WTC11 (cell line): ENCODE measurements at regions not wholly inside any gene's neighbourhood (a gene's known extent, or its start where the extent isn't known, plus 50 kb on each side); places are given as distances from the start of the nearest gene placed in this dataset.

Source experiments
- ATAC-seq: fragments of 200-7000 bp; cut with Tn5 transposase; 2 replicates; pipeline ENCODE4 v1.10.0; 2021; ENCODE audit warnings: mild to moderate bottlenecking, moderate library complexity
- CTCF ChIA-PET: fragments of 300-600 bp; sonication (Branson Sonifier 250); formaldehyde crosslinking; loops from one replicate; lab custom pipeline; 2021; ENCODE audit warnings: antibody characterized with exemption; lab: Charles Lee
- POLR2A ChIA-PET: fragments of 350-600 bp; sonication (Branson Sonifier 250); formaldehyde crosslinking; loops from one replicate; lab custom pipeline; 2021; ENCODE audit warnings: antibody characterized with exemption; lab: Charles Lee
- DNase-seq: peaks from one replicate; pipeline ENCODE4 v3.0.0; 2021; ENCODE audit warnings: low spot score
- H3K27ac Mint-ChIP-seq: 2 replicates; pipeline ENCODE4 v1.8.0; 2021; ENCODE audit warnings: mixed read lengths
- H3K27me3 Mint-ChIP-seq: 2 replicates; pipeline ENCODE4 v1.8.0; 2021; ENCODE audit warnings: low read depth, mild to moderate bottlenecking, moderate library complexity, mixed read lengths
- H3K36me3 Mint-ChIP-seq: 2 replicates; pipeline ENCODE4 v1.8.0; 2021; ENCODE audit warnings: mixed read lengths
- H3K4me1 Mint-ChIP-seq: 2 replicates; pipeline ENCODE4 v1.8.0; 2022; ENCODE audit warnings: mixed read lengths
- H3K4me3 Mint-ChIP-seq: 2 replicates; pipeline ENCODE4 v1.8.0; 2021; ENCODE audit warnings: mild to moderate bottlenecking, moderate library complexity, mixed read lengths
- H3K9me3 Mint-ChIP-seq: 2 replicates; pipeline ENCODE4 v1.8.0; 2021; ENCODE audit warnings: mixed read lengths
- ATF1 ChIP-seq: sonication (generic); formaldehyde crosslinking; IDR thresholded peaks from 2 replicates; pipeline ENCODE4 v1.8.1; 2023; ENCODE audit warnings: mild to moderate bottlenecking, moderate library complexity, missing genetic modification reagents
- ESRRA ChIP-seq: sonication (generic); formaldehyde crosslinking; IDR thresholded peaks from 2 replicates; pipeline ENCODE4 v1.8.1; 2022; ENCODE audit warnings: mild to moderate bottlenecking, missing genetic modification reagents, borderline replicate concordance
- GRHL2 ChIP-seq: fragments of 250-450 bp; sonication (Bioruptor Pico); IDR thresholded peaks from 2 replicates; pipeline ENCODE4 v1.8.0; 2022; ENCODE audit warnings: mild to moderate bottlenecking, moderate library complexity; ENCODE audit not compliant: insufficient replicate concordance, severe bottlenecking
- GTF2I ChIP-seq: fragments of 250-450 bp; sonication (Bioruptor Pico); conservative IDR thresholded peaks from 2 replicates; pipeline ENCODE4 v1.4.0; 2021; ENCODE audit warnings: mild to moderate bottlenecking
- JAZF1 ChIP-seq: fragments of 250-450 bp; sonication (Bioruptor Pico); IDR thresholded peaks from 2 replicates; pipeline ENCODE4 v1.9.0; 2021; ENCODE audit warnings: moderate library complexity, mild to moderate bottlenecking, inconsistent platforms
- JUN ChIP-seq: sonication (generic); formaldehyde crosslinking; IDR thresholded peaks from 2 replicates; pipeline ENCODE4 v1.8.0; 2023; ENCODE audit warnings: mild to moderate bottlenecking, missing genetic modification reagents
- NFE2L1 ChIP-seq: sonication (generic); formaldehyde crosslinking; IDR thresholded peaks from 2 replicates; pipeline ENCODE4 v1.8.1; 2023; ENCODE audit warnings: missing genetic modification reagents
- NR2C2 ChIP-seq: sonication (generic); formaldehyde crosslinking; IDR thresholded peaks from 2 replicates; pipeline ENCODE4 v1.8.0; 2022; ENCODE audit warnings: mild to moderate bottlenecking, missing genetic modification reagents
- SMAD4 ChIP-seq: sonication (generic); formaldehyde crosslinking; IDR thresholded peaks from 2 replicates; pipeline ENCODE4 v1.8.0; 2022; ENCODE audit warnings: mild to moderate bottlenecking, missing genetic modification reagents
- TEAD1 ChIP-seq: sonication (generic); formaldehyde crosslinking; IDR thresholded peaks from 2 replicates; pipeline ENCODE4 v1.8.0; 2022; ENCODE audit warnings: mild to moderate bottlenecking, missing genetic modification reagents
- USF2 ChIP-seq: sonication (generic); formaldehyde crosslinking; IDR thresholded peaks from 2 replicates; pipeline ENCODE4 v1.8.1; 2023; ENCODE audit warnings: mild to moderate bottlenecking, missing genetic modification reagents, moderate library complexity
- ZNF138 ChIP-seq: sonication (generic); formaldehyde crosslinking; conservative IDR thresholded peaks from 2 replicates; pipeline ENCODE4 v1.8.1; 2022; ENCODE audit warnings: mild to moderate bottlenecking, moderate library complexity, missing genetic modification reagents
- ZNF232 ChIP-seq: sonication (generic); formaldehyde crosslinking; IDR thresholded peaks from 2 replicates; pipeline ENCODE4 v1.8.0; 2022; ENCODE audit warnings: mild to moderate bottlenecking, missing genetic modification reagents
- ZNF317 ChIP-seq: sonication (generic); formaldehyde crosslinking; IDR thresholded peaks from 2 replicates; pipeline ENCODE4 v1.8.1; 2023; ENCODE audit warnings: low read depth, mild to moderate bottlenecking, moderate library complexity, missing genetic modification reagents, borderline replicate concordance
- TF ChIP-seq, protein P1 (sequence below): sonication (generic); formaldehyde crosslinking; IDR thresholded peaks from 2 replicates; pipeline ENCODE4 v1.8.0; 2023; ENCODE audit warnings: missing genetic modification reagents, mild to moderate bottlenecking, borderline replicate concordance
- TF ChIP-seq, protein P2 (sequence below): fragments of 200-600 bp; IDR thresholded peaks from 2 replicates; pipeline ENCODE4 v1.8.0; 2022; ENCODE audit warnings: antibody characterized with exemption
- TF ChIP-seq, protein P3 (sequence below): sonication (generic); formaldehyde crosslinking; IDR thresholded peaks from 2 replicates; pipeline ENCODE4 v1.8.0; 2022; ENCODE audit warnings: missing genetic modification reagents

GRCh38 chr7:51701935-51702334 lies 385.3 kb upstream of the COBL start:
- TF ChIP-seq JUN (CRISPR knock-in tag): no peak
- no peak for TF ChIP-seq ATF1 (CRISPR knock-in tag)
- TF ChIP-seq SMAD4 (CRISPR knock-in tag): no peak
- TF ChIP-seq USF2: no peak
- no peak for TF ChIP-seq NR2C2 (CRISPR knock-in tag)
- TF ChIP-seq JAZF1: no peak
- TF ChIP-seq, protein P1, sequence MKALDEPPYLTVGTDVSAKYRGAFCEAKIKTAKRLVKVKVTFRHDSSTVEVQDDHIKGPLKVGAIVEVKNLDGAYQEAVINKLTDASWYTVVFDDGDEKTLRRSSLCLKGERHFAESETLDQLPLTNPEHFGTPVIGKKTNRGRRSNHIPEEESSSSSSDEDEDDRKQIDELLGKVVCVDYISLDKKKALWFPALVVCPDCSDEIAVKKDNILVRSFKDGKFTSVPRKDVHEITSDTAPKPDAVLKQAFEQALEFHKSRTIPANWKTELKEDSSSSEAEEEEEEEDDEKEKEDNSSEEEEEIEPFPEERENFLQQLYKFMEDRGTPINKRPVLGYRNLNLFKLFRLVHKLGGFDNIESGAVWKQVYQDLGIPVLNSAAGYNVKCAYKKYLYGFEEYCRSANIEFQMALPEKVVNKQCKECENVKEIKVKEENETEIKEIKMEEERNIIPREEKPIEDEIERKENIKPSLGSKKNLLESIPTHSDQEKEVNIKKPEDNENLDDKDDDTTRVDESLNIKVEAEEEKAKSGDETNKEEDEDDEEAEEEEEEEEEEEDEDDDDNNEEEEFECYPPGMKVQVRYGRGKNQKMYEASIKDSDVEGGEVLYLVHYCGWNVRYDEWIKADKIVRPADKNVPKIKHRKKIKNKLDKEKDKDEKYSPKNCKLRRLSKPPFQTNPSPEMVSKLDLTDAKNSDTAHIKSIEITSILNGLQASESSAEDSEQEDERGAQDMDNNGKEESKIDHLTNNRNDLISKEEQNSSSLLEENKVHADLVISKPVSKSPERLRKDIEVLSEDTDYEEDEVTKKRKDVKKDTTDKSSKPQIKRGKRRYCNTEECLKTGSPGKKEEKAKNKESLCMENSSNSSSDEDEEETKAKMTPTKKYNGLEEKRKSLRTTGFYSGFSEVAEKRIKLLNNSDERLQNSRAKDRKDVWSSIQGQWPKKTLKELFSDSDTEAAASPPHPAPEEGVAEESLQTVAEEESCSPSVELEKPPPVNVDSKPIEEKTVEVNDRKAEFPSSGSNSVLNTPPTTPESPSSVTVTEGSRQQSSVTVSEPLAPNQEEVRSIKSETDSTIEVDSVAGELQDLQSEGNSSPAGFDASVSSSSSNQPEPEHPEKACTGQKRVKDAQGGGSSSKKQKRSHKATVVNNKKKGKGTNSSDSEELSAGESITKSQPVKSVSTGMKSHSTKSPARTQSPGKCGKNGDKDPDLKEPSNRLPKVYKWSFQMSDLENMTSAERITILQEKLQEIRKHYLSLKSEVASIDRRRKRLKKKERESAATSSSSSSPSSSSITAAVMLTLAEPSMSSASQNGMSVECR (CRISPR knock-in tag): no peak
- TF ChIP-seq TEAD1 (CRISPR knock-in tag): no peak
- TF ChIP-seq, protein P2, sequence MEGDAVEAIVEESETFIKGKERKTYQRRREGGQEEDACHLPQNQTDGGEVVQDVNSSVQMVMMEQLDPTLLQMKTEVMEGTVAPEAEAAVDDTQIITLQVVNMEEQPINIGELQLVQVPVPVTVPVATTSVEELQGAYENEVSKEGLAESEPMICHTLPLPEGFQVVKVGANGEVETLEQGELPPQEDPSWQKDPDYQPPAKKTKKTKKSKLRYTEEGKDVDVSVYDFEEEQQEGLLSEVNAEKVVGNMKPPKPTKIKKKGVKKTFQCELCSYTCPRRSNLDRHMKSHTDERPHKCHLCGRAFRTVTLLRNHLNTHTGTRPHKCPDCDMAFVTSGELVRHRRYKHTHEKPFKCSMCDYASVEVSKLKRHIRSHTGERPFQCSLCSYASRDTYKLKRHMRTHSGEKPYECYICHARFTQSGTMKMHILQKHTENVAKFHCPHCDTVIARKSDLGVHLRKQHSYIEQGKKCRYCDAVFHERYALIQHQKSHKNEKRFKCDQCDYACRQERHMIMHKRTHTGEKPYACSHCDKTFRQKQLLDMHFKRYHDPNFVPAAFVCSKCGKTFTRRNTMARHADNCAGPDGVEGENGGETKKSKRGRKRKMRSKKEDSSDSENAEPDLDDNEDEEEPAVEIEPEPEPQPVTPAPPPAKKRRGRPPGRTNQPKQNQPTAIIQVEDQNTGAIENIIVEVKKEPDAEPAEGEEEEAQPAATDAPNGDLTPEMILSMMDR: no peak
- TF ChIP-seq GRHL2: no peak
- TF ChIP-seq, protein P3, sequence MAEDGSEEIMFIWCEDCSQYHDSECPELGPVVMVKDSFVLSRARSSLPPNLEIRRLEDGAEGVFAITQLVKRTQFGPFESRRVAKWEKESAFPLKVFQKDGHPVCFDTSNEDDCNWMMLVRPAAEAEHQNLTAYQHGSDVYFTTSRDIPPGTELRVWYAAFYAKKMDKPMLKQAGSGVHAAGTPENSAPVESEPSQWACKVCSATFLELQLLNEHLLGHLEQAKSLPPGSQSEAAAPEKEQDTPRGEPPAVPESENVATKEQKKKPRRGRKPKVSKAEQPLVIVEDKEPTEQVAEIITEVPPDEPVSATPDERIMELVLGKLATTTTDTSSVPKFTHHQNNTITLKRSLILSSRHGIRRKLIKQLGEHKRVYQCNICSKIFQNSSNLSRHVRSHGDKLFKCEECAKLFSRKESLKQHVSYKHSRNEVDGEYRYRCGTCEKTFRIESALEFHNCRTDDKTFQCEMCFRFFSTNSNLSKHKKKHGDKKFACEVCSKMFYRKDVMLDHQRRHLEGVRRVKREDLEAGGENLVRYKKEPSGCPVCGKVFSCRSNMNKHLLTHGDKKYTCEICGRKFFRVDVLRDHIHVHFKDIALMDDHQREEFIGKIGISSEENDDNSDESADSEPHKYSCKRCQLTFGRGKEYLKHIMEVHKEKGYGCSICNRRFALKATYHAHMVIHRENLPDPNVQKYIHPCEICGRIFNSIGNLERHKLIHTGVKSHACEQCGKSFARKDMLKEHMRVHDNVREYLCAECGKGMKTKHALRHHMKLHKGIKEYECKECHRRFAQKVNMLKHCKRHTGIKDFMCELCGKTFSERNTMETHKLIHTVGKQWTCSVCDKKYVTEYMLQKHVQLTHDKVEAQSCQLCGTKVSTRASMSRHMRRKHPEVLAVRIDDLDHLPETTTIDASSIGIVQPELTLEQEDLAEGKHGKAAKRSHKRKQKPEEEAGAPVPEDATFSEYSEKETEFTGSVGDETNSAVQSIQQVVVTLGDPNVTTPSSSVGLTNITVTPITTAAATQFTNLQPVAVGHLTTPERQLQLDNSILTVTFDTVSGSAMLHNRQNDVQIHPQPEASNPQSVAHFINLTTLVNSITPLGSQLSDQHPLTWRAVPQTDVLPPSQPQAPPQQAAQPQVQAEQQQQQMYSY (CRISPR knock-in tag): no peak
- no peak for TF ChIP-seq ZNF138 (CRISPR knock-in tag)
- no peak for TF ChIP-seq NFE2L1 (CRISPR knock-in tag)
- TF ChIP-seq ESRRA (CRISPR knock-in tag): no peak
- TF ChIP-seq ZNF232: no peak
- no peak for TF ChIP-seq ZNF317
- no peak for TF ChIP-seq GTF2I (CRISPR knock-in tag)
- Mint-ChIP-seq H3K4me1 (no peaks in the 10 kb centered on the region), H3K27me3 (no peaks in the 10 kb centered on the region), H3K36me3 (peaks cover 6% of the 10 kb centered on the region; the same call in 1 of the 2 replicates), H3K9me3 (peaks cover 19% of the 10 kb centered on the region), H3K4me3 (no peak overlapping the region), H3K27ac (no peak overlapping the region)
- DNase-seq: no peak
- POLR2A ChIA-PET: interaction anchor here (0.6 kb wide), 1 partner anchor 439 kb away, joined by 3 read pairs; no protein-coding TSS in a partner anchor
- no peak for ATAC-seq
- CTCF ChIA-PET: no interaction called here
